ENCODE measurements at regions not wholly inside any gene's neighbourhood (a gene's known extent, or its start where the extent isn't known, plus 50 kb on each side); places are given as distances from the start of the nearest gene placed in this dataset.
"Not testable (repeated sequence)": the region's sequence is repeated elsewhere in the genome, so short reads cannot be mapped to it uniquely, and the experiment has no call there.

- H3K27me3 ChIP-seq (ENCODE audit: low read depth), result no peaks in the 10 kb centered on the region
- H3K27ac ChIP-seq (replicated peaks), result no peak overlapping the region
- H3K4me1 ChIP-seq, result peaks cover 12% of the 10 kb centered on the region
- no peaks in the 10 kb centered on the region for H3K9me3 ChIP-seq (replicated peaks)
- H3K36me3 ChIP-seq, result no peaks in the 10 kb centered on the region
- intact Hi-C loops (cut with micrococcal nuclease), result no loop called here
- no peak overlapping the region for H3K4me3 ChIP-seq
- no peak for TF ChIP-seq CTCF (IDR thresholded peaks at IDR 0.05; ENCODE audit: borderline replicate concordance)
- no peak for DNase-seq
These were observed 367.2 kb downstream of the HTR1B start for GRCh38 chr6:77095936-77096627.

- H3K4me1 ChIP-seq, result peaks cover 12% of the 10 kb centered on the region
- H3K27ac ChIP-seq (replicated peaks), result no peak overlapping the region
- H3K36me3 ChIP-seq, result no peaks in the 10 kb centered on the region
- TF ChIP-seq CTCF (IDR thresholded peaks at IDR 0.05; ENCODE audit: borderline replicate concordance), result no peak
- H3K4me3 ChIP-seq, result no peak overlapping the region
- no peaks in the 10 kb centered on the region for H3K9me3 ChIP-seq (replicated peaks)
- H3K27me3 ChIP-seq (ENCODE audit: low read depth), result no peaks in the 10 kb centered on the region
- intact Hi-C loops (cut with micrococcal nuclease), result no loop called here
- no peak for DNase-seq
These were observed 368.5 kb downstream of the HTR1B start for GRCh38 chr6:77094821-77095220.

GRCh38 chr6:77092971-77093370, 370.3 kb downstream of the HTR1B start:
- DNase-seq, result no peak
- H3K4me3 ChIP-seq, result no peak overlapping the region
- peaks cover 6% of the 10 kb centered on the region for H3K4me1 ChIP-seq
- intact Hi-C loops (cut with micrococcal nuclease), result no loop called here
- no peaks in the 10 kb centered on the region for H3K9me3 ChIP-seq (replicated peaks)
- no peak for TF ChIP-seq CTCF (IDR thresholded peaks at IDR 0.05; ENCODE audit: borderline replicate concordance)
- H3K36me3 ChIP-seq, result no peaks in the 10 kb centered on the region
- no peak overlapping the region for H3K27ac ChIP-seq (replicated peaks)
- H3K27me3 ChIP-seq (ENCODE audit: low read depth), result no peaks in the 10 kb centered on the region

GRCh38 chr6:77089776-77090175, 373.5 kb downstream of the HTR1B start:
- no peaks in the 10 kb centered on the region for H3K9me3 ChIP-seq (replicated peaks)
- no peak overlapping the region for H3K27ac ChIP-seq (replicated peaks)
- intact Hi-C loops (cut with micrococcal nuclease), result no loop called here
- no peaks in the 10 kb centered on the region for H3K27me3 ChIP-seq (ENCODE audit: low read depth)
- H3K36me3 ChIP-seq, result no peaks in the 10 kb centered on the region
- no peak for DNase-seq
- no peak for TF ChIP-seq CTCF (IDR thresholded peaks at IDR 0.05; ENCODE audit: borderline replicate concordance)
- H3K4me1 ChIP-seq, result no peaks in the 10 kb centered on the region
- no peak overlapping the region for H3K4me3 ChIP-seq

- H3K4me3 ChIP-seq; H3K27me3 ChIP-seq (ENCODE audit: low read depth); H3K36me3 ChIP-seq; DNase-seq; H3K27ac ChIP-seq (replicated peaks); H3K9me3 ChIP-seq (replicated peaks); H3K4me1 ChIP-seq; intact Hi-C loops (cut with micrococcal nuclease): not testable (repeated sequence)
These were observed 375.4 kb downstream of the HTR1B start for GRCh38 chr6:77087794-77088318.

- no peaks in the 10 kb centered on the region for H3K4me1 ChIP-seq
- H3K36me3 ChIP-seq, result no peaks in the 10 kb centered on the region
- no peak overlapping the region for H3K27ac ChIP-seq (replicated peaks)
- intact Hi-C loops (cut with micrococcal nuclease), result no loop called here
- no peak for TF ChIP-seq CTCF (IDR thresholded peaks at IDR 0.05; ENCODE audit: borderline replicate concordance)
- no peak for DNase-seq
- H3K9me3 ChIP-seq (replicated peaks), result no peaks in the 10 kb centered on the region
- H3K4me3 ChIP-seq, result no peak overlapping the region
- no peaks in the 10 kb centered on the region for H3K27me3 ChIP-seq (ENCODE audit: low read depth)
These were observed 389.1 kb downstream of the HTR1B start for GRCh38 chr6:77074037-77074713.
